SW 1271 (cell line): ENCODE measurements at regions not wholly inside any gene's neighbourhood (a gene's known extent, or its start where the extent isn't known, plus 50 kb on each side); places are given as distances from the start of the nearest gene placed in this dataset.

ENCODE experiments used
- DNase-seq, 2 experiments: peaks; one replicate each; lab custom pipeline; 2025; lab: John Stamatoyannopoulos, UW

DNA sequence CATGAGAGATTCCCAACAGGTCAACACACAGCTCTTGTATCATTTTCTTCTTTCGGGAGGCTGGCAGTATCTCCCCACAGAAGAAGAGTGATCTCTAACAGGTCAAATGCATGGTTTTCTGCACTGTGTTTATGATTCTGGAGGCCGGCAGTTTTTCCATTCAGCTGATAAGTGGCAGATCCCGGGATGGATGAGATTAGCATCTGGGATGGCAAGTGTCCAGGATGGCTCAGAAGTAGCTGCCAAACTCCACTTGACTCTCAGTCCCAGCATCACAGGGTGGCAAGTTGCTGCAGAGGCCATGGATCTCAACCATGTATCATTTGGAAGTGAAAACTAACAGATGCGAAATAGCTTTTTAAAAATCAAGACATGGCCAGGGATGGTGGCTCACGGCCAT is 97.8 kb upstream of the SLC44A1 start:
- DNase-seq = no peak

DNA sequence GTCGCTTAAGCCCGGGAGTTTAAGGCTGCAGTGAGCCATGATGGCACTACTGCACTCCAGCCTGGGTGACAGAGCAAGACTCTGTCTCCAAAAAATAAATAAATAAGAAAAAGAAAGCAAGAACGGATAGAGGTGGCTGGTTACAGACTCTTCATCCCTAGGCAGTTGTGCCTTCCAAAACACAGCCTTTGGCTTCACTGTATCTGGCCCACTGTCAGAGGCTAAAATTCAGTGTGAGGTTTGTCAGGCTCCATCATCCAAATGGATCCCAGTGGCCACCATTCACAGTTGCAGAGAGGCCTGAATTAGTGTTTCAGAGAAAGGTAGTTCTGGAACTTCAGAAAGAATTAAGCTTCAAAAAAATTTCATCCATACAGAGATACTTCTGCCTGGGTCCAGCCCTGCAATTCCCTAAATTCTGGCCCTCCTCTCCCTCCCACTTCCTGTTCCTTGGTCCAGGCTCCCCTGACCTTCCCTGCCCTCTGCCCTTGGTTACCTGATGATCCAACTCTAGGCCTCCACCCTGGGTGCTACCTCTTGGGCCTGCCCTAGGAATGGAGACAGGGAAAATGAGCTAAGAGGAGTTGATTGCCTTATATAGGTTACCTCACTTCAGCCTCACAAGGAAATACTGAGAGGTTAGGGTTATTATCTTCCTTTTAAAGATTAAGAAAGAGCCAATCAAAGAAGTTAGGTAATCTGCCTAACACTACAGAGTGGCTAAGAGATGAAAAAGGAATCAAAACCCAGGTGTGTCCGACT is 97.2 kb upstream of the SLC44A1 start:
- no peak for DNase-seq

DNA sequence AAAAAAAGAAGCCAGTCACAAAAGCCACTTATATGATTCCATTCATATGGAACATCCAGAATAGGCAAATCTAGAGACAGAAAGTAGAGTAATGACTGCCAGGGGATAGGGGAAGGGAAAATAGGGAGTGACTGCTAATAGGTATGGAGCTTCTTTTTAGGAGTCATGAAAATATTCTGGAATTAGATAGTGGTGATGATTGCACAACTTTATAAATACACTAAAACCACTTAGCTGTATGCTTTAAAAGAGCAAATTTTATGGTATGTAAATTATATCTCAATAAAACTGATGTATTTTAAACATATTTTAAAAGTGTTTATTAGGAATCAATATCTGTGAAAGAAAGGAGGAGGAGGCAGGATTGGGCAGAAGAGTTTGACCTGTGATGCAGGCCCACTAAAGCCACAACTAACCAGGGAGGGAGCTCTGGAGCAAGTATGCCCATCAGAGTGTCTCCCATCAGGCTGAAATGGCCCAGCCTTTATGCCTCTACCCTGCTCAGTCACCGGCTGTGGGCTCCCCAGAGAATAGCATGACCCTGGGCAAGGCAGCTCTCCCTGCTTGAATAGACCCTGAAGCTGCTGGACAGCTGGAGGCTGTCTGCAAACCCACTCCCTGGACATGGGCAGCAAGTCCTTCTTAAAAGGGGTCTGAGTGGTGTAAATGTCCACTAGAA is 96.0 kb upstream of the SLC44A1 start:
- no peak for DNase-seq

GRCh38 chr9:105150991-105151685 is 93.3 kb upstream of the SLC44A1 start:
- DNase-seq = peak in 1 of 2 experiments; percentile 28

DNA sequence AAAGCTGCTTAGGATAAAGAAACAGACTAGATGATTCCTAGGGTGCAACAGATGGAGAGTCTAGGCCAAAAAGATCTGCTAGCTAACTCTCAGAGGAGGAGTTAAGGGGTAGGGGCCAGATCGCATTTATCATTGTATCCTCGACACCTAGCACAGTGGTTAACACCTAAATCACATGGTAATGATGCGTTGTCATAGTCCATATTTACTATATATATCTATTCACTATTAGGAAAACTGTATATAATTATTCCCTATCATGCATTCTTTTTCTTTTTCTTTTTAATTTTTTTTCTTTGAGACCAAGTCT is 92.8 kb upstream of the SLC44A1 start:
- DNase-seq = no peak

GRCh38 chr9:105154723-105155191 is 89.7 kb upstream of the SLC44A1 start:
- no peak for DNase-seq

DNA sequence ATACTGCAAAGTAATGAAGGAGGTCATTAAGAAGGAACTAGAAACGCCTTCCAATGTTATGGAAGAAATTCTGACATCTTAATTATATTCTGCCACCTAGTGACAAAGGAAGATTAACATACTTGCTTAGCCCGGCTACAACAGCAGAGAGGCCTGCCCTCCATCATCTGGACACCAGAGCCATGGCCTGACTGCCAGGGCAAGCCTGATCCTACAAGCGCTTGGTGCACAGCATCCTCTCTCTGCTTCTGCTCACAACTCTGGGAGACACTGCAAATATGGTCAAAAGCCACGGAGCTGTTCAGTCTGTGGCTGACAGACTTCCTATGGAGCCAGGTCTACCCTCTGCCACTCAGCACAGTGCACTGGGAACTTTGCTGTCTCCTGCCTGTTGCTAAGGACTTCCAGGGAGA is 87.3 kb upstream of the SLC44A1 start:
- peak; percentile 35 to 82 for DNase-seq

DNA sequence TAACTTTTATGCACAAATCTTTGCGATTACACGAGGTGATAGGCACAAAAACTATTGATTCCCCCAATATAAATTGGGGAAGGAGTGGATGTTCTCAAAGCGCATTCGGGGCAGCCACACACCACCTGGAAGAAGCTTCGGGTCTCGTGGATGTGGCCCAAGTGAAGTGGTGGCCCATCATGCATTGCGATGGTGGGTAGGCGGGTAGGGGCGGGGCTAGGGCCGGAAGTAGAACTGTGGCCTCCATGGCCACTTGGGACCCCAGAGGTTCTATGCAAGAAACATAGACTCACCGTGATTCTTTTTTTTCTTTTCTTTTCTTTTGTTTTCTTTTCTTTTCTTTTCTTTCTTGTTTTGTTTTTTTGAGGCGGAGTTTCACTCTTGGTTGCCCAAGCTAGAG is 86.4 kb upstream of the SLC44A1 start:
- DNase-seq = no peak

GRCh38 chr9:105158898-105159297 is 85.6 kb upstream of the SLC44A1 start:
- no peak for DNase-seq

- DNase-seq = no peak
Observed at GRCh38 chr9:105168870-105169319, 75.6 kb upstream of the SLC44A1 start.

GRCh38 chr9:105171076-105171475 is 73.4 kb upstream of the SLC44A1 start:
- DNase-seq = no peak

DNA sequence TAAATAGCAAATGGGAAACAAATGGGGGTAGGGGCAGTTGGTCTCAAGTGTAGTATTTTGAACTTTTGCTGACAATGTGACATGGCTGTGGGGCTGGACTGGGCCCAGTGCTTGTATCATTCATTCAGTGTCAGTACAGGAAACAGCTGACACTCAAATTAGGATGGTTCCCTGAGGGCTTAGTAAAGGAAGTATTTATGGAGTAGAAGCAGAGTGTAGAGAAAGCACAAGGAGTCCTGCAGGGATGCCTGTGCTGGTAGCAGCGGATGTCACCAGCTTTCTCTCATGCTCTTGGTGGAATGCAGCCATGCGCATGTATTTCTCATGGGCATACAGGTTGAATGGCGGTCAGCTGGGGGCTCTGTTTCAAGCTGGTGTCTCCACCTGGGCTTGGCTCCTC is 72.9 kb upstream of the SLC44A1 start:
- no peak for DNase-seq

GRCh38 chr9:105172436-105172835 is 72.0 kb upstream of the SLC44A1 start:
- no peak for DNase-seq

DNA sequence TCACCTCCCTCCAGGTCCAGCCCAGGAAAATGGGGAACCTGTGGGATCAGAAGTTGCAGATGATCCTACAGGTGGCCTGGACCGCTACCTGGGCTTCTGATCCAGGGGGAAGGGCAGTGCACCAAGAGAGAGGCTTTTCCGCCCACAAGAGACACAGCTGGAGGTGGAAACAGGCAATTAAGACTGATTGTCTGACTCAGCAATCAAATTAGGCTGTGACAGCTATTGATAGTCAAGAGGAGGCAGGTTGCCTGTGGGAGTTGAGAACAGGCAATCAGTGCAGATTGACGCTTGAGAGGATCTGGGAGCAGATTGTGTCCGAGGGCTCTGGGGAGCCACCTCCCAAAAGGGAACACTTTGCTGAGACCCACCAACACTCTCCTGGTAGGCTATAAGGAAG is 71.1 kb upstream of the SLC44A1 start:
- no peak for DNase-seq

DNA sequence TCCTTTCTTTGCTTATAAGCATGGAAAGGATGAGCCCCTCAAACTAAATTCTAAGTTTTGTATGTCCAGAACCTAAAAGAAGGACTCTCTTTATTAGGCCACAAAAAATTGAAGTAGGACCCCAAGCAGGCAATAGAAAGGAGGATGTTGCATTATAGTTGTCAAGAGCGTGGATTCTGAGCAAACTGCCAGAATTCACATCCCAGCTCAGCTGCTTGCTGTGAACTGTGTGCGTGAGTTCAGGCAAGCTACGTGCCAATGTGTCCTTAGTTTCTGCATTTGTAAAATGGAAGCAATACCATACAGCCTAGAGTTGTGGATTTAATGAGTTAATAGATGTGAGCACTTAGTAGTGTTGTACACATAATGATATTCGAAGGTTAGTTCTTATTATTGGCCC is 70.6 kb upstream of the SLC44A1 start:
- no peak for DNase-seq

- no peak for DNase-seq
Observed at GRCh38 chr9:105176194-105176593, 68.3 kb upstream of the SLC44A1 start.

GRCh38 chr9:105178076-105178475 is 66.4 kb upstream of the SLC44A1 start:
- DNase-seq = no peak

GRCh38 chr9:105187781-105188180 is 56.7 kb upstream of the SLC44A1 start:
- no peak for DNase-seq

- DNase-seq = no peak
Observed at GRCh38 chr9:105188746-105189145, 55.7 kb upstream of the SLC44A1 start.

DNA sequence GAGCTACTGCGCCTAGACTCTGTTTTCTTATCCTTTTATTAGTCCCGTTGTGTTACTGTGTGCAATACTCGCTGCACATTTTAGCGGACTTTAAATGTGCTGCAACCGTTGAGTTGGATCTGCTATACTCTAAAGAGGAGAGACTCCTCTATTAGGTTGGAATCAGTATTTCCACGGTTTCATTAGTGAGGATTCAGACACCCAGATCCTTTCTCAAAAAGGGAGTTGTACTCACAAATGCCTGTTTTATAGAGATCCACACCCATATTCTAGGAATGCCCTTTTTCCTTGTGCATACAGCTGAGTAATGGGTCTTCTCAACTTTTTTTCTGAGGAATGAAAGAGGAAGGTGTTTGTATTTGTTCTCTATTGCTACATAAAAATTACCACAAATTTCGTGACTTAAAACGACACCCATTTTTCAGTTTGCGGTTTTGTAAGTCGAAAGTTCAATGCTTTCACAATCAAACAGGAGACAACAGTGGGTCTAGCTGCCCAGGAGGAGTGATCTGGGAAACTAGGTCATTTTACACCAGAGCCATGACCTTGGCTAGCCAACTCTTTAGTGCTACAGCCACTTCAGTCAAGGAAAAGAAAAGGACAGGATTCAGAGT is 52.8 kb upstream of the SLC44A1 start:
- no peak for DNase-seq

- no peak for DNase-seq
Observed at GRCh38 chr9:105193560-105193959, 50.9 kb upstream of the SLC44A1 start.

- no peak for DNase-seq
Observed at GRCh38 chr9:105194234-105194633, 50.2 kb upstream of the SLC44A1 start.
